MM.1S (cell line): ENCODE measurements at regions not wholly inside any gene's neighbourhood (a gene's known extent, or its start where the extent isn't known, plus 50 kb on each side); places are given as distances from the start of the nearest gene placed in this dataset.

ENCODE experiments used
- CTCF ChIP-seq: fragments of 300-600 bp; sonication (generic); IDR thresholded peaks from 2 replicates; pipeline ENCODE4 v1.5.1; 2016; ENCODE audit warnings: antibody characterized with exemption, low read length, mixed read lengths
- EZH2 ChIP-seq: fragments of 300-600 bp; sonication (generic); optimal IDR thresholded peaks from 2 replicates; pipeline ENCODE3; 2017; ENCODE audit warnings: low read depth, mild to moderate bottlenecking, antibody characterized with exemption, low read length, mixed read lengths
- EZH2phosphoT487 ChIP-seq: fragments of 300-600 bp; sonication (generic); IDR thresholded peaks from 2 replicates; pipeline ENCODE4 v1.6.1; 2018; ENCODE audit warnings: antibody characterized with exemption, low read length

- no peak for TF ChIP-seq CTCF
- TF ChIP-seq EZH2phosphoT487 = no peak
- no peak for TF ChIP-seq EZH2
Observed at GRCh38 chr1:30618335-30618747, 105.0 kb downstream of the MATN1 start.
